NB4 (cell line): ENCODE measurements at regions not wholly inside any gene's neighbourhood (a gene's known extent, or its start where the extent isn't known, plus 50 kb on each side); places are given as distances from the start of the nearest gene placed in this dataset.

Experiments used
- CTCF ChIP-seq: IDR thresholded peaks from one replicate; pipeline ENCODE4 v1.5.1; 2012; ENCODE audit warnings: low read depth, low read length
- POLR2A ChIP-seq: IDR thresholded peaks from 2 replicates; pipeline ENCODE4 v1.6.1; 2011; ENCODE audit warnings: mild to moderate bottlenecking; ENCODE audit not compliant: insufficient read length; ENCODE audit errors: extremely low read depth

GRCh38 chr16:87131061-87131995, 185.9 kb downstream of the C16orf95 start:
- TF ChIP-seq POLR2A (no peak), CTCF (no peak)
